Naive thymus-derived CD8-positive, alpha-beta T cell (primary cell): ENCODE measurements at regions not wholly inside any gene's neighbourhood (a gene's known extent, or its start where the extent isn't known, plus 50 kb on each side); places are given as distances from the start of the nearest gene placed in this dataset.

ENCODE experiments used
- ATAC-seq, 2 donors: fragments of 150-1000 bp; cut with Tn5 transposase in 1 of 2; sonication (Bioruptor Pico), chemical (Tn5 transposase) in 1 of 2; 1 replicate in 1 of 2; 2 replicates in 1 of 2; pipeline ENCODE4 v1.10.0; 2021; ENCODE audit warnings: mild to moderate bottlenecking in 2 of 2, moderate library complexity in 2 of 2
- POLR2A ChIA-PET: fragments of 350-600 bp; sonication (Branson Sonifier 250); formaldehyde crosslinking; loops from one replicate; lab custom pipeline; 2021; ENCODE audit warnings: antibody characterized with exemption; lab: Charles Lee
- DNase-seq, 10 donors: peaks; one replicate each; pipeline versions ENCODE4 v3.0.0 to v3.0.0-alpha.2; 2020 to 2022
- H3K27ac Mint-ChIP-seq, 10 donors: one replicate each; pipeline ENCODE4 v1.8.0; 2020 to 2022; ENCODE audit warnings: mild to moderate bottlenecking in 10 of 10, mixed read lengths in 10 of 10, moderate library complexity in 4 of 10, inconsistent platforms in 1 of 10
- H3K27me3 Mint-ChIP-seq, 5 donors: one replicate each; pipeline ENCODE4 v1.8.0; 2021 to 2022; ENCODE audit warnings: mixed read lengths in 5 of 5
- H3K36me3 Mint-ChIP-seq, 3 donors: one replicate each; pipeline ENCODE4 v1.8.0; 2020 to 2022; ENCODE audit warnings: mixed read lengths in 3 of 3, mild to moderate bottlenecking in 2 of 3, inconsistent platforms in 1 of 3
- H3K4me1 Mint-ChIP-seq, 4 donors: one replicate each; pipeline ENCODE4 v1.8.0; 2021 to 2022; ENCODE audit warnings: mixed read lengths in 4 of 4
- H3K4me3 Mint-ChIP-seq, 10 donors: one replicate each; pipeline ENCODE4 v1.8.0; 2020 to 2022; ENCODE audit warnings: mild to moderate bottlenecking in 10 of 10, mixed read lengths in 10 of 10, moderate library complexity in 6 of 10, inconsistent platforms in 1 of 10
- H3K9me3 Mint-ChIP-seq, 9 donors: one replicate each; pipeline ENCODE4 v1.8.0; 2020 to 2022; ENCODE audit warnings: mixed read lengths in 9 of 9, mild to moderate bottlenecking in 3 of 9, inconsistent platforms in 1 of 9, moderate library complexity in 1 of 9

DNA sequence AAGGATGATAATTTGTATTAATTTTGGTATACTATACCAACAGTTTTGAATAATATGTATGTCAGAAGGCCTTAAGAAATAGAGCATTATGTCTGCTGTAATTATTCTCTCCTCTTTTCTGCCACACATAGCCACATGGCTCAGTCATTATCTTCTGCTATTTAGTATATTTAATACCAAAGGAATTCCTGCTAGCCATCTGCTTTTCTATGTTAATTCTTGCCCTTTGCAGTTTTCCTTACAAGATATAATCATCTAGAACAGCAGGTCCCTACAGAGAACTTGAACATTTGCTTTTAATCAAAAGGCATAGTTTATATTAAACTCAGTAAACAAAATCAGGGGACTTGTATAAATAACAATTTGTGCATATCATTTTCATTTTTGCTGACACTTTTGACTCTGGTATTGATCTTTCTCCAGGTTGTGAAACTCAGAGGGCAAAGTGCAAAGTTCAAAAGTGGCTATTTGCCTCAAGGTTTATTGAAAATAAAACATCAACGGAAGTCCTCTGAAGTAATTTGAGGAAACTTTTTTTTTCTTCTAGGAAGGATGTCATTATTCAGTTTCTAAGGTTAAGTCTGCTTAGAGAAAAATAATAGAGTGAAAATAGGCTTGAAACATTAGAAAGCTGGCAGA lies 702.0 kb downstream of the KCNJ2 start:
- no peaks in the 10 kb centered on the region for H3K27me3 Mint-ChIP-seq

DNA sequence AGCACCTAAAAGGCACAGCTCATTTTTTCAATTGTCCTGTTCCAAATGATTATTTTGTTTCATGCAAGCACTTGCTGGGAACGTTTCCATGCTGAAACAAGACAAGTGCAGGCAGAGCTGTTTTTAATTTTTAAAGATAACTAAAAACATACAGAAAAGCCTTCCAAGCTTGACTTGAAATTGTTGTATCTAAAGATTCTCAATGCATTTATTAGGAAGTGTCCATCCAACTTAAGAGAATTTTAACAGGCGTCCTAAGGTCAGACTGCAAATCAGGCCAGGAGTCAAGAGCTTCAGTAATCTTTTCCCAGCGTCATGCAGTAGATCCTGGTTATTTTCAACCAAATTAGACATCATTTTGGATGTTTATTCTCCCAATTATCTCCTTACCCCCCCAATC lies 702.8 kb downstream of the KCNJ2 start:
- ATAC-seq (no peak), DNase-seq (no peak)
- Mint-ChIP-seq H3K27me3 (no peaks in the 10 kb centered on the region), H3K36me3 (no peaks in the 10 kb centered on the region), H3K27ac (no peak overlapping the region), H3K4me1 (no peaks in the 10 kb centered on the region), H3K9me3 (peaks cover 0 to 10% (median 0%) of the 10 kb centered on the region in 9 donors), H3K4me3 (no peak overlapping the region)
- POLR2A ChIA-PET: no interaction called here

More for the DNA sequence above, 702.0 kb downstream of the KCNJ2 start:
- Mint-ChIP-seq H3K36me3 (no peaks in the 10 kb centered on the region), H3K4me1 (no peaks in the 10 kb centered on the region), H3K27ac (no peak overlapping the region), H3K9me3 (peaks cover 0 to 10% (median 0%) of the 10 kb centered on the region in 9 donors), H3K4me3 (no peak overlapping the region)
- DNase-seq (no peak), ATAC-seq (no peak)
- POLR2A ChIA-PET: no interaction called here

DNA sequence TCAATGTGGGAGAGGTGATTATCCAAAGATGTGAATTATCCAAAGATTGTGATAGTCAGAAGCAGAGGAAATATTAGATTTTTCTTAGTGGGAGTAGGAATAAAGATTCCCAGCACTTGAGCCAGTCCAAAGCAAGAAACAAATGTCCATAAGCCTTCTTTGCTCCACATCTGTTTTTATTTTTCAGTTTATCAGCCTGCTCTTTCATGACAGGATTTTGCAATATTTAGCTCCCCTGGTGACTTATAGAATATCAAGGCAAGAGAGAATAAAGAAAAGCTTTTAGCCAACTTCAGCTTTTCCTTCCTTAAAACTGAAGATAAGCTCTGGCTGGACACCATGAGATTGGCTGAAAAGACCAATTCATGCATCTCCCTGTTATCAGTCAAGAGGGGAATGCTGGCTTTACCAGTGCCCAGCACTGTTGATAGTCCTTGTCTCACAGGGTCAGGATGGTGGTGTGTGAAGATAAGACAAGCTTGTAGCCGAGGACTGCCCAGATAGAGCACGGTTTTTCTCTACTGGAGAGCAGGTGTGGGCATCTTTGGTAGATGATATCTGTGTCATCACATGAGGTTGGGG lies 706.5 kb downstream of the KCNJ2 start:
- no peak overlapping the region for H3K27ac Mint-ChIP-seq
- peaks cover 0 to 12% (median 0%) of the 10 kb centered on the region in 9 donors for H3K9me3 Mint-ChIP-seq
- ATAC-seq (no peak), DNase-seq (no peak)
- peaks cover 0 to 1% (median 0%) of the 10 kb centered on the region in 5 donors for H3K27me3 Mint-ChIP-seq
- POLR2A ChIA-PET: no interaction called here
- H3K36me3 Mint-ChIP-seq: no peaks in the 10 kb centered on the region
- H3K4me3 Mint-ChIP-seq: no peak overlapping the region
- no peaks in the 10 kb centered on the region for H3K4me1 Mint-ChIP-seq

DNA sequence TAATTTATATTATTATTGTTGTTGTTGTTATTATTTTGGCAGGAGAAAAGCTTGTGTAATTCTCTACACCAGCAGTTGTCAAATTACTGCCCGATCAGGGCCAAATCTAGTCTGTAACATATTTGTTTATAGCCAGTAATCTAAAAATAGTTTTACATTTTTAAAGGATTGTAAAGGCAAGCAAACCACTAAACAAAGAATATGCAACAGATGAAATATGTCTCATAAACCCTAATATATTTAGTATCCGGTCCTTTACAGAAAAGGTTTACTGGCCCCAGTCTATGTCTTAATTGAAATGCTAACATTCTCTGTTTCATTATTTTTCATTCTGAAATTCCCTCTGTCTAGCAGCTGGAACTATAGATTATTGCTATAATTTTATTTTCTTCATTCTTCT lies 709.5 kb downstream of the KCNJ2 start:
- POLR2A ChIA-PET: no interaction called here
- Mint-ChIP-seq H3K9me3 (peaks cover 0 to 18% (median 0%) of the 10 kb centered on the region in 9 donors), H3K36me3 (no peaks in the 10 kb centered on the region), H3K27ac (no peak overlapping the region), H3K4me1 (no peaks in the 10 kb centered on the region), H3K27me3 (peaks cover 0 to 12% (median 3%) of the 10 kb centered on the region in 5 donors), H3K4me3 (no peak overlapping the region)
- ATAC-seq: no peak
- DNase-seq: no peak

DNA sequence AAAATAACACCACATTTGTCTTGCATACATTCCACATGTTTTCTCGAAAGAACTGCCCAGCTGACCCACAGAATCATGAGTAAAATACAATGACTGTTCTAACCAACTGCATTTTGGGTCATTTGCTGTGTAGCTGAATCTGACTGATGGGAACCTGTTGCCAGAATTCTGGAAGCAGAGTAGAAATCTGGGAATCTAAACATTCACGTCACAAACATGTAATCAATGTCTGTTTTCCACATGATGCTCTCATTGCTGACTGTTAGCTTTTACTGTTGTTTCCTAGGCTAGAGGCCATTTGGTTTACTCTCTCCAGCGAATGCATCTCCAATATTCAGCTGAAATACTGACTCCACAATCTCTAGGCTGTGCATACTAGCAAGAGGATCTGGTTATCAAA lies 710.1 kb downstream of the KCNJ2 start:
- no peak for ATAC-seq
- Mint-ChIP-seq H3K4me3 (no peak overlapping the region), H3K9me3 (peaks cover 0 to 18% (median 0%) of the 10 kb centered on the region in 9 donors), H3K27ac (no peak overlapping the region), H3K4me1 (no peaks in the 10 kb centered on the region), H3K36me3 (no peaks in the 10 kb centered on the region), H3K27me3 (peaks cover 0 to 12% (median 3%) of the 10 kb centered on the region in 5 donors)
- POLR2A ChIA-PET: no interaction called here
- no peak for DNase-seq

DNA sequence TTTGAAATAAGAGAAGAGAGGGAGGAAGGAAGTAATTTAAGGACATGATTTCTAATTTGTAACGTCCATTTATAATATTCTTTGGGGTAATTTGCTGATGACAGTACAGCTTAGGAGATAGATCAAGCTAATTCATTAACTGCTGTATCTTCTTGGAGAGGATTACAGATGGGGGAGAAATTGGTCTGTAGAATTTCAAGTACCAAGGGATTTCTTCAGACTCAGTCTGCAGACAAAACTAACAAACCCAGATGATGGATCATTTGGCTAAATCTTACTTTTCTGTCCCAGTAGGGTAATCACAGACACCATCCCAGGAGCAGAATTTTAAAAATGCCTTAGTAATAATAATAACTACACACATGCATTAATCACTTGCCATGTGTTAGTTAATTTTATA lies 711.8 kb downstream of the KCNJ2 start:
- Mint-ChIP-seq H3K27me3 (peaks cover 0 to 12% (median 3%) of the 10 kb centered on the region in 5 donors), H3K4me1 (no peaks in the 10 kb centered on the region), H3K9me3 (peaks cover 0 to 18% (median 0%) of the 10 kb centered on the region in 9 donors), H3K36me3 (no peaks in the 10 kb centered on the region), H3K4me3 (no peak overlapping the region), H3K27ac (no peak overlapping the region)
- POLR2A ChIA-PET: no interaction called here
- no peak for DNase-seq
- ATAC-seq: no peak

DNA sequence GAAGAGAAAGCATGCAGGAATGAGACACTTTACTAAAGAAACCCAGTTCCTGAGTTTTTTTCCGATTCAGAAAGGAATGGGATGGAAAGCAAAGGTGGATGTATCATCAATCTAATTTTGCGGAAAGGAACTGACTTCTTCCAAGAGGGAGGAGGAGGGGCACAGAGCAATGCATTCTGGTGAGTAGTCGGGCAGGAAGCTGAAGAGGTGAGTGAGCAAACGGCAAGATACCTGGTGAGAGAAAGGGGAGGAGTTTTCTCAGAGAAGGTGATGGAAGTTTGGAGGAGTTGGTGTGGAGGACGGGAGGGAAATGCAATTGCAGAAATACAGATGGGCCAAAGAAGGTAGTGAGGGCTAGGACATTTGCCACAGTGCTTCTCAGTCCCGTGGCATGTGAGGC lies 713.2 kb downstream of the KCNJ2 start:
- H3K27ac Mint-ChIP-seq: no peak overlapping the region
- no peaks in the 10 kb centered on the region for H3K36me3 Mint-ChIP-seq
- peaks cover 0 to 12% (median 5%) of the 10 kb centered on the region in 5 donors for H3K27me3 Mint-ChIP-seq
- ATAC-seq (no peak), DNase-seq (no peak)
- H3K9me3 Mint-ChIP-seq: peaks cover 0 to 22% (median 0%) of the 10 kb centered on the region in 9 donors
- no peaks in the 10 kb centered on the region for H3K4me1 Mint-ChIP-seq
- POLR2A ChIA-PET: no interaction called here
- no peak overlapping the region for H3K4me3 Mint-ChIP-seq

DNA sequence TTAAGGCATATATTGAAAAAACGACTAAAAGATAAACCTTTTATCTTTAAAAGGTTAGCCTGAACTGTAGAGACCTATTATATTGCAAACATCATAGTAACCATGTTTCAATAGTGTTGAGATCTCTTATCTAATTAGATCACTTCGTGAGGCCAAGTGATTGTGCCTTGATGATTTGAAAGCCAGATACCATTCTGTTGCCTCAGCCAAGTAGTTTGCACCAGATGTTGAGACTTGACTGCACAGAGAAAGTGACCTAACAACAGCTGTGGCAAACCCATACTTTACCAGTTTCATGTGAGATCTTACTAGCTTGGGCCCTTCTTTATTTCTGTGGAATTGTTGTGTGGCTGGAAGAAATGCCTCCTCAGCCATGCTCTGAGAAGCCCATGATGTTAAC lies 717.3 kb downstream of the KCNJ2 start:
- no peak overlapping the region for H3K4me3 Mint-ChIP-seq
- POLR2A ChIA-PET: no interaction called here
- no peak overlapping the region for H3K27ac Mint-ChIP-seq
- no peak for ATAC-seq
- H3K36me3 Mint-ChIP-seq: no peaks in the 10 kb centered on the region
- H3K27me3 Mint-ChIP-seq: peaks cover 0 to 12% (median 5%) of the 10 kb centered on the region in 5 donors
- H3K4me1 Mint-ChIP-seq: no peaks in the 10 kb centered on the region
- DNase-seq: no peak
- peaks cover 0 to 18% (median 0%) of the 10 kb centered on the region in 9 donors for H3K9me3 Mint-ChIP-seq

DNA sequence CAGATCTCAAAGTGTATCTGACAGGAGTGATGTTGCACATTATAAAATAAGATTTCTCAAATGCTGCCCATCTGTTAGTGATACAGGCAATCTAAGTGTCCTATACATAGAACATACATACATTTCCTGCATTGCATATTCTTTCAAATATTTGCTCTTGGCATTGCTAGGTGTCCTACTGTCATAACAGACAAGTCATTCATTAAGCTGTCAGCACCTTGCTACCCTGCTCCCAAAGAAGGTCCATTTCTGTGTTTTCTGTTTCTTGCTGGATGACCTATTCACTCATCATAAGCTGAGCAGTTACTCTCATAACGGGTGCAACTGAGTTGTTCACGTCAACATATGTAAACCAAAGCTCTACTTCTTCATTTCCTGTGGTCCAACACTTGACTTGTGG lies 719.0 kb downstream of the KCNJ2 start:
- Mint-ChIP-seq H3K27ac (no peak overlapping the region), H3K4me1 (no peaks in the 10 kb centered on the region)
- POLR2A ChIA-PET: no interaction called here

DNA sequence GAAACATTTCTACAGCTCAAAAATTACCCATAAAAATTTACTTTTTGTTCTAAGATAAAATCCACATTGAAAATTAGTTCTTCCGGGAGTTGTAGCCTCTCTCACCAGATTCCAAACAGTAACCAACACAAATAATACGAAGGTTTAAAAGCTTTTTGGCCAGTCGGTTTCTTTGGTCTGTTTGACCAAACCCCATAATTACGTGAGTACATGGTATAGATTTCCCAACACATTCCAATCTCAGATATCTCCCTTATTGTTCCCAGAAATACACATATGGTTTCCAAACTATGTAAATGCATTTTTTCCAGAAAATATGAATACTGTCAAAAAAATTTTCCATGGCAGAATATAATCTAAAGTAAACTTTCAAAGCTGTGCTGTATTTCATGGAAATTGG lies 722.0 kb downstream of the KCNJ2 start:
- ATAC-seq: no peak
- H3K4me1 Mint-ChIP-seq: no peaks in the 10 kb centered on the region
- no peaks in the 10 kb centered on the region for H3K36me3 Mint-ChIP-seq
- no peak for DNase-seq
- H3K4me3 Mint-ChIP-seq: no peak overlapping the region
- peaks cover 0 to 2% (median 0%) of the 10 kb centered on the region in 5 donors for H3K27me3 Mint-ChIP-seq
- POLR2A ChIA-PET: no interaction called here
- H3K9me3 Mint-ChIP-seq: peaks cover 0 to 10% (median 6%) of the 10 kb centered on the region in 9 donors
- no peak overlapping the region for H3K27ac Mint-ChIP-seq

More for the DNA sequence above, 719.0 kb downstream of the KCNJ2 start:
- Mint-ChIP-seq H3K36me3 (no peaks in the 10 kb centered on the region), H3K27me3 (peaks cover 0 to 2% (median 0%) of the 10 kb centered on the region in 5 donors), H3K9me3 (peaks cover 0 to 9% (median 2%) of the 10 kb centered on the region in 9 donors), H3K4me3 (no peak overlapping the region)
- DNase-seq (no peak), ATAC-seq (no peak)

DNA sequence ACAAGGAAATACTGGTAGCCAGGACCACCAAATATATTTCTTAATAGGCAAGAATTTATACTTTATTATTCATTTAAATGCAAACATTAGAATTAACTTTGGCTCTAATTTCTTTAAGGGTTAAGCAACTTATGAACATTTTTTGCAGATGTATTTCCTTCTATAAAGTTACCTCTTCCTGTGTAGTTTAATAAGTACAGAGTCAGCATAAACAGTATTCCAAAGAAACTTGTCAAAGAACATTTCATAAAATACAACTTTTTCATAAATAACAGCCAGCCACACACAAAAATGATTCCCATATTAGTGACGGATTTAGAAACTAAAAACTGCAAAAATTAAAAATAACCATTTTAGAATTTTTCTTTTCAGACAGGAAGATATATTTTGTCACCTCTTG lies 723.2 kb downstream of the KCNJ2 start:
- H3K9me3 Mint-ChIP-seq: peaks cover 0 to 9% (median 7%) of the 10 kb centered on the region in 9 donors
- DNase-seq: no peak
- no peaks in the 10 kb centered on the region for H3K27me3 Mint-ChIP-seq
- H3K36me3 Mint-ChIP-seq: no peaks in the 10 kb centered on the region
- POLR2A ChIA-PET: no interaction called here
- no peak overlapping the region for H3K4me3 Mint-ChIP-seq
- no peak overlapping the region for H3K27ac Mint-ChIP-seq
- H3K4me1 Mint-ChIP-seq: no peaks in the 10 kb centered on the region
- ATAC-seq: no peak

DNA sequence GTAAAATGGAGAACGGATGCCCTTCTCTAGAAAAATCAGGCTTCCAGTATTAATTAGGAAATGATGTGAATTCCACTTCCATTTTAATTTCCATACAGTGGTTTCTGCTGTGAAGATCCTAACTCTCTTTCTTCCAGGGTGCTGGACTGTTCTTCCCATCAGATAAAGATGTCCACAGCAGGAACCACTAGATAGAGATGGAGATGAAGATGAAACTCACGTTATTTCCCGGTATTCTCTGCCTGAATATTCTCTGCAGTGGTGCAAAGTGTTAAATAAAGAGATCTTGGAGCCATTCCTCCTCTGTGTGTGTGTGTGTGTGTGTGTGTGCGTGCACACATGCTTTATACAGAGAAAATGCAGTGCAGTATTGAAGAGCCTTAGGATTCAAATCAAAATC lies 727.5 kb downstream of the KCNJ2 start:
- Mint-ChIP-seq H3K4me3 (no peak overlapping the region), H3K27ac (no peak overlapping the region), H3K36me3 (peaks cover 0 to 6% (median 0%) of the 10 kb centered on the region in 3 donors), H3K9me3 (peaks cover 0 to 32% (median 10%) of the 10 kb centered on the region in 9 donors), H3K27me3 (no peaks in the 10 kb centered on the region), H3K4me1 (no peaks in the 10 kb centered on the region)
- POLR2A ChIA-PET: no interaction called here
- ATAC-seq: no peak
- no peak for DNase-seq

DNA sequence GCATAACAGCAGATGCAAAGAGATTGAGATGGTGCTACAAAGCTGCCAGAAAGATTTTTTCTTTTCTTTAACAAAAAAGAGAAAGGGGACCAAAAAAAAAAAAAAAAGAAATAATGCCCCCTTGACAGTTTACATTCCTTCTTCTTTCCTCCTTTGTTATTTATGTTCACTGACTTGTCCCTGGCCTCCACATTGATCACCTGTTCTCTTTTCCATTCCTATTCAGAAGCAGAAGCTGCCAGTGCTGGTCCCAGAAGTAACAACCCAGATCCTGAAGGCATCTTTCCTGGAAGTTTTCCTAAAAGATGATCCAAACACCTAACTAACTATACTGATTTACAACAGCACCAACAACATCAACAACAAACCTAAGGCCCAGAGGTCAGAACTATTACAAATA lies 728.1 kb downstream of the KCNJ2 start:
- Mint-ChIP-seq H3K4me1 (no peaks in the 10 kb centered on the region), H3K9me3 (peaks cover 0 to 35% (median 12%) of the 10 kb centered on the region in 9 donors), H3K27ac (no peak overlapping the region), H3K27me3 (no peaks in the 10 kb centered on the region), H3K4me3 (no peak overlapping the region), H3K36me3 (peaks cover 0 to 7% (median 0%) of the 10 kb centered on the region in 3 donors)
- POLR2A ChIA-PET: no interaction called here
- DNase-seq: no peak
- no peak for ATAC-seq
